GM13977 (cell line): ENCODE measurements at regions not wholly inside any gene's neighbourhood (a gene's known extent, or its start where the extent isn't known, plus 50 kb on each side); places are given as distances from the start of the nearest gene placed in this dataset.

Source experiments
- DNase-seq: peaks from one replicate; pipeline ENCODE4 v3.0.0; 2012; ENCODE audit warnings: low spot score
- CTCF ChIP-seq: IDR thresholded peaks from 2 replicates; pipeline ENCODE4 v1.5.1; 2012; ENCODE audit warnings: mild to moderate bottlenecking, control low read depth; ENCODE audit not compliant: insufficient read depth; ENCODE audit errors: extremely low read depth, missing control alignments
- in situ Hi-C: fragments of 300-500 bp; cut with MboI; formaldehyde crosslinking; loops from one replicate; pipeline ENCODE4 v1.12.0; 2022; ENCODE audit warnings: low sequenced_read_pairs, low pct_unique_long_range_greater_than_20kb, mixed read lengths, inconsistent platforms; ENCODE audit not compliant: unreplicated experiment

GRCh38 chr2:133823226-133823550 lies 254.9 kb upstream of the NCKAP5 start:
- in situ Hi-C loops: no loop called here

DNA sequence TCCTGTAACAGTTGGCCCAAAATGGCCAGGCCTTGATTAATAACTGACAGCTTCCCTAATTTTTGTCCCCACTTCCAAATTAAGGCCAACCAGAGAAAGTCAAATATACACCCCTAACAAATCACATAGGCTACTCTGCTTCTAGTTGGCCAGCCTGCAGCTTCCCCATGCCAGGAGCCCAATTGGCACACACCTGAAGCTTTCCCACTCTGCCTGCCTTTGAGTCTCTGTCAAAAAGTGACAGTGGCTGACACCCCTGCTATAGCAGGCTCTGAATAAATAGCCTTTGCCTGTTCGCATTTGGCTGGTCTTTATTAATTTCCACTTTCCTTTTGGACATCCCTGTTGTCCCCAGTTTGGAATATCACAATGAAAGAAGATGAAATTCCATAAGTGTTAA lies 256.6 kb upstream of the NCKAP5 start:
- in situ Hi-C loops: no loop called here
- no peak for TF ChIP-seq CTCF
- no peak for DNase-seq

More at GRCh38 chr2:133823226-133823550, 254.9 kb upstream of the NCKAP5 start:
- no peak for TF ChIP-seq CTCF
- DNase-seq: no peak

- in situ Hi-C loops: no loop called here
- DNase-seq: no peak
- TF ChIP-seq CTCF: no peak
Observed at GRCh38 chr2:133825778-133826177, 257.5 kb upstream of the NCKAP5 start.

GRCh38 chr2:133828913-133829312 lies 260.6 kb upstream of the NCKAP5 start:
- in situ Hi-C loops: no loop called here

GRCh38 chr2:133829450-133830020 lies 261.3 kb upstream of the NCKAP5 start:
- TF ChIP-seq CTCF: no peak
- no peak for DNase-seq
- in situ Hi-C loops: no loop called here

More at GRCh38 chr2:133828913-133829312, 260.6 kb upstream of the NCKAP5 start:
- no peak for TF ChIP-seq CTCF
- no peak for DNase-seq

DNA sequence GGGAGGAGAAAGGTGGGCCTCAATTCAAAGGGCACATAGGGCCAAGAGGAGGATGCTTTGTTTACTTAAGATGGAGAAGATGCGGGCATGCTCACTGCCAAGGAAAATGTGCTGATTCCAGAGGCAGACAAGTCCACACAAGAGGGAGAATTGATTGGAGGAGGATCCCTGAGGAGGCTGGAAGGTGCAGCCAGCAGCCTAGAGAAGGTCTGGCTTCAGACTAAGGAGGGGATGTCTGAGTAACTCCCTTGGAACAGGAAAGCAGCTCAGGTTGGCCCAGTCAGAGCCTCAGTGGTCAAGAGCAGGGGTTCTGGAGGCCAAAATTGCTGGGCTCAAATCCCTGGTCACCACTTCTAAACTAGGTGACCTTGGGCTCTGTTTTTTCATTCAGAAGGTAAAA lies 265.5 kb upstream of the NCKAP5 start:
- in situ Hi-C loops: no loop called here
- TF ChIP-seq CTCF: no peak
- no peak for DNase-seq

DNA sequence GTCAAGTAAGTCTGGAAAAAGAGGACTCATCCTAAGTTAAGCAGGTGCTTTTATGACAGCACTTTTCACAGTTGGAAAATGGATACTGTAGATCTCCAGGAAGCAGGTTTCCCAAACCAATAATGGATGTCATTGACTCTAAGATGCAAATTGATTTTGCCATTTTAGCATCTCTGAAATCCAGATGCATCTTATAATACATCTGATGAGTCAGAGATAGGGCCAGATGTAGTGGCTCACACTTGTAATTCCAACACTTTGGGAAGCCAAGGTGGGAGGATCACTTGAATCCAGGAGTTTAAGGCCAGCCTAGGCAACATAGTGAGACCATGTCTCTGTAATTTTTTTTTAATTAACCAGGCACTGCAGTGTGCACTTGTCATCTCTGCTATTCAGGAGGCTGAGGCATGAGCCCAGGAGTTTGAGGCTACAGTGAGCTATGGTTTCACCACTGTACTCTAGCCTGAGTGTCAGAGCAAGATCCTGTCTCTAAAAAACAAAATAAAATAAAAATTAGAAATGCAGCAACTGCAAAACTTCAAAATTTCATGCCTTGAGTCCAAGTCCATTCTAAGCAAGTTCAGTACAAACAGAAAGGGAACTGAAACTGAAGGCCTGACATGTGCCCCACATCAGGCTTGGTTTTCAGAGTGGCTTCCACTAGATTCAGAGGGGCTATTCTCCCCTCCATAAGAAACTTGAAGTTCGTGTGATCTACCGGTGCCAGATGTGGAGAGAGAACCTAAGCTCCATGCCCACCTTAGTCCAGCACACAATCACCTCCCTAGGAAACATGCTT lies 267.8 kb upstream of the NCKAP5 start:
- in situ Hi-C loops: no loop called here
- no peak for TF ChIP-seq CTCF
- DNase-seq: no peak
